Pancreas (tissue), 10 donors: ENCODE measurements at regions not wholly inside any gene's neighbourhood (a gene's known extent, or its start where the extent isn't known, plus 50 kb on each side); places are given as distances from the start of the nearest gene placed in this dataset.

Experiments used
- ATAC-seq, 4 donors: fragments of 200-7000 bp; cut with Tn5 transposase; one replicate each; pipeline versions ENCODE4 v1.8.0 to v1.9.1; 2020; ENCODE audit warnings: mild to moderate bottlenecking in 4 of 4, moderate library complexity in 4 of 4
- DNase-seq, 6 donors: peaks; one replicate each; pipeline ENCODE4 v3.0.0-alpha.2; 2020
- FAIRE-seq: peaks from 2 replicates; lab custom pipeline; 2012; peaks lifted over from hg19 to GRCh38; lab: Jason Lieb, UNC
- H3K27ac ChIP-seq, 4 donors: fragments of 200-600 bp; sonication (generic); 1 replicate in 3 of 4; 2 replicates in 1 of 4; pipeline versions ENCODE4 v1.5.0 to v1.8.0; 2020
- H3K27me3 ChIP-seq, 4 donors: fragments of 200-600 bp; one replicate each; pipeline ENCODE4 v1.8.0; 2021
- H3K36me3 ChIP-seq, 3 donors: fragments of 200-600 bp; sonication (generic) in 1 of 3; one replicate each; pipeline versions ENCODE4 v1.5.0 to v1.8.0; 2020 to 2021
- H3K4me1 ChIP-seq, 3 donors: fragments of 200-600 bp; one replicate each; pipeline ENCODE4 v1.8.0; 2021
- H3K4me3 ChIP-seq, 4 donors: fragments of 200-600 bp; sonication (generic) in 2 of 4; one replicate each; pipeline versions ENCODE4 v1.5.0 to v1.8.0; 2020 to 2021
- H3K9me3 ChIP-seq, 4 donors: fragments of 200-600 bp; one replicate each; pipeline ENCODE4 v1.8.0; 2021
- CTCF ChIP-seq, 4 donors: fragments of 200-600 bp; sonication (generic) in 3 of 4; IDR thresholded peaks; one replicate each; pipeline versions ENCODE4 v1.5.0 to v1.8.0; 2021; ENCODE audit warnings: antibody characterized with exemption in 4 of 4
- WGBS, 2 donors: extraction: QIAGEN DNeasy Blood & Tissue Kit; methylation state at CpG; one replicate each; pipeline ENCODE4 v1.1.7; 2013; 5-methylcytosine and 5-hydroxymethylcytosine counted together
- intact Hi-C, 3 donors: fragments of 100-400 bp; cut with DNase I; formaldehyde crosslinking; loops; one replicate each; pipeline versions ENCODE4 v1.11.1 to v1.14.2; 2022
- donor health status: healthy with polysubstance abuse.
- donor health status: DM: no; HTN: no; CAD: no; lungs with moderate emphysema.
- donor health status: DM: no; HTN: no; CAD: no.
- donor health status: control.
- donor health status: control.
- donor health status: Bipolar disorder and iron deficiency.
- donor health status: DM: yes; HTN: yes; CAD: no.
- donor health status: DM: no; HTN: no; CAD: no.
- donor health status: DM: no; HTN: no; CAD: no.
- donor health status: DM: yes; HTN: yes; CAD: no.

- H3K4me1 ChIP-seq, result no peaks in the 10 kb centered on the region
- no peak for ATAC-seq
- FAIRE-seq, result no peak
- no peak for TF ChIP-seq CTCF (IDR thresholded peaks at IDR 0.05)
- H3K27me3 ChIP-seq, result no peaks in the 10 kb centered on the region
- H3K27ac ChIP-seq, result no peak overlapping the region
- no peaks in the 10 kb centered on the region for H3K9me3 ChIP-seq
- intact Hi-C loops, result no loop called here
- H3K36me3 ChIP-seq, result no peaks in the 10 kb centered on the region
- H3K4me3 ChIP-seq, result no peak overlapping the region
- 67 to 80% methylated on average over 3 of the region's 3 CpGs for WGBS, 2 donors
- DNase-seq, result no peak
These were observed 263.0 kb upstream of the ROBO2 start for GRCh38 chr3:76776927-76777326.

DNA sequence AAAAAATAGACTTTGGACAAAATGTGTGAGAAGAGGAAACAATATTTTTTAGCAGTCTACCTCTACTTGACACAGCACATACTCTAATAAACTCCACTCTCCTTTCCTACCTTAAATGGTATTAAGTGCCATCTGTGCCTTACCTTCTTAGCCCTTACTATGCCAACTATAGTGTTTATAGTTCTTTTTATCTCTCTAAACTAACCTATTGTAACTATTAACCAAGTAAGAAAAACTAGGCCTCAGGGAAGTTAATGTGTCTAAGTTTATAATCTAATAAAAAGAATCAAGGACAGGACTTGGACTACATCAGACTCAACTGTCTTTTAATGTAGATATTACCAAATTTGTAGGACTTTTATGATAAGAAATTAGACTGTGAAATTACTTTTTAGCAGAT lies 251.7 kb upstream of the ROBO2 start:
- FAIRE-seq (no peak), ATAC-seq (no peak), DNase-seq (no peak)
- TF ChIP-seq CTCF (IDR thresholded peaks at IDR 0.05), result no peak
- intact Hi-C loops, result no loop called here
- Histone ChIP-seq H3K9me3 (no peaks in the 10 kb centered on the region), H3K36me3 (no peaks in the 10 kb centered on the region), H3K27me3 (no peaks in the 10 kb centered on the region), H3K27ac (no peak overlapping the region), H3K4me3 (no peak overlapping the region), H3K4me1 (no peaks in the 10 kb centered on the region)

GRCh38 chr3:76789237-76789636 lies 250.7 kb upstream of the ROBO2 start:
- DNase-seq (no peak), FAIRE-seq (no peak), ATAC-seq (no peak)
- H3K4me1 ChIP-seq, result no peaks in the 10 kb centered on the region
- intact Hi-C loops, result no loop called here
- H3K27me3 ChIP-seq, result no peaks in the 10 kb centered on the region
- no peak for TF ChIP-seq CTCF (IDR thresholded peaks at IDR 0.05)
- H3K9me3 ChIP-seq, result no peaks in the 10 kb centered on the region
- H3K36me3 ChIP-seq, result no peaks in the 10 kb centered on the region
- WGBS, 2 donors, result 73 to 74% methylated on average over 4 of the region's 4 CpGs
- H3K4me3 ChIP-seq, result no peak overlapping the region
- H3K27ac ChIP-seq, result no peak overlapping the region

DNA sequence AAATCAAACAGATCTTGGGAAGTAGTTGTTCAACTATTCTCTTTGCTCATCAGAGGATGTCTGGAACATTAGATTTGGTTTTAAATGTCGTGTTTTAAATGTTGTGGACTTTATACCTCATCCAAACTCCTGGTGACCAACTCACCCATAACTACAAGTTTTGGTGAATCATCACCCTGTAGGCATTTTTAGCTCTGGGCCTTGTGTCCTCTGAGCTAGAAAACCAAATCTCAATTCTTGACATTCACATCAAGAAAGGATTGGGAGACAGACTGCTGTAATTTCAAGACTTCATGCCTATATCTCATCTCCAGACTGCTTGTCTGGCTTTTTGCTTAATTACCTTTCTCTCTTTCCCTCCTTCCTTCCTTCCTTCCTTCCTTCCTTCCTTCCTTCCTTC lies 228.5 kb upstream of the ROBO2 start:
- intact Hi-C loops, result no loop called here
- FAIRE-seq (no peak), DNase-seq (no peak), ATAC-seq (no peak)
- Histone ChIP-seq H3K9me3 (no peaks in the 10 kb centered on the region), H3K36me3 (no peaks in the 10 kb centered on the region), H3K27me3 (no peaks in the 10 kb centered on the region), H3K4me1 (no peaks in the 10 kb centered on the region), H3K4me3 (no peak overlapping the region), H3K27ac (no peak overlapping the region)
- 45 to 69% methylated on average over 1 of the region's 1 CpG for WGBS, 2 donors
- TF ChIP-seq CTCF (IDR thresholded peaks at IDR 0.05), result no peak

DNA sequence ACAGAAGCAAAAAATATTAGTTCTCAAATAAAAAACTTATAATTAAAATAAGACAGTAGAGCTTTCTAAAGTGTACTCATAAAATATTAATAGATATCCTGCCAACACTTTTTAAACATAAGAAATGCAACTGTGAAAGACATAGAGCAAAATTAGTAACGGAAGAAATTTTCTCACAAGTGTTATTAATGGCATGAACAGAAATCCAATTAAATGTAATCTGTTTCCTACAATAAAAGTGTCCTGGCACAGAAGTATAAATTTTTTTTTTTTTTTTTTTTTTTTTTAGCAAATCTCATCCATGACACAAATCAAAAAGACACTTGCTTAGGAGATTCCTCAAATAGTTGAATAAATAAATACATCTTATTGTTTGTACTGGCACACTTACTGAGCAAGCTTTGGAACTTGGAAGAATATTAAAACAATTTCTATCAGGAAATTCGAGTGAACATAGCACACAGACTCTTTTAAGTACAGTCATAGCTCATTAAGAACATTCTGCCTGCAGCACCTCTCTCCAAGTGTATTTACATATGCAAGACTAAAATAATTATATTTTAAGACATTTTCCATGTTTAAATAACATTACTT lies 227.2 kb upstream of the ROBO2 start:
- intact Hi-C loops, result no loop called here
- H3K4me1 ChIP-seq, result no peaks in the 10 kb centered on the region
- FAIRE-seq (no peak), DNase-seq (no peak), ATAC-seq (no peak)
- H3K9me3 ChIP-seq, result no peaks in the 10 kb centered on the region
- H3K27me3 ChIP-seq, result no peaks in the 10 kb centered on the region
- no peaks in the 10 kb centered on the region for H3K36me3 ChIP-seq
- no peak for TF ChIP-seq CTCF (IDR thresholded peaks at IDR 0.05)
- WGBS, 2 donors, result 27 to 39% methylated on average over 2 of the region's 2 CpGs
- no peak overlapping the region for H3K4me3 ChIP-seq
- H3K27ac ChIP-seq, result no peak overlapping the region
